ENCODE measurements at regions not wholly inside any gene's neighbourhood (a gene's known extent, or its start where the extent isn't known, plus 50 kb on each side); places are given as distances from the start of the nearest gene placed in this dataset.

- WGBS, 10 experiments, result 9 to 71% (median 38%) methylated on average over 3 to 11 of the region's 12 CpGs; no CpG with 5 or more reads in 2 of the 10 experiments
- Histone ChIP-seq H3K27ac (no peak overlapping the region), H3K4me1 (replicated peaks in 1 of 2) (peaks cover 8 to 9% of the 10 kb centered on the region in 2 donors), H3K4me3 (no peak overlapping the region)
- in situ Hi-C loops (cut with MboI; ENCODE audit: low pct_unique_long_range_greater_than_20kb in 2 of 9, low sequenced_read_pairs in 9 of 9, unreplicated experiment in 9 of 9), result no loop called here
- peak in 6 of 8 experiments; percentile 18 to 64 (median 52) for ATAC-seq (replicated peaks in 6 of 8)
Measured at GRCh38 chr2:106020821-106021661, 173.1 kb downstream of the UXS1 start.

GRCh38 chr2:106020032-106020431 is 174.1 kb downstream of the UXS1 start:
- 0 to 100% (median 92%) methylated on average over 1 to 4 of the region's 4 CpGs; no CpG with 5 or more reads in 3 of the 10 experiments for WGBS, 10 experiments
- H3K27ac ChIP-seq, result no peak overlapping the region
- in situ Hi-C loops (cut with MboI; ENCODE audit: low pct_unique_long_range_greater_than_20kb in 2 of 9, low sequenced_read_pairs in 9 of 9, unreplicated experiment in 9 of 9), result no loop called here
- H3K4me1 ChIP-seq (replicated peaks in 1 of 2), result peaks cover 8 to 9% of the 10 kb centered on the region in 2 donors
- H3K4me3 ChIP-seq, result no peak overlapping the region
- ATAC-seq (replicated peaks in 6 of 8), result peak in 1 of 8 experiments; percentile 26

DNA sequence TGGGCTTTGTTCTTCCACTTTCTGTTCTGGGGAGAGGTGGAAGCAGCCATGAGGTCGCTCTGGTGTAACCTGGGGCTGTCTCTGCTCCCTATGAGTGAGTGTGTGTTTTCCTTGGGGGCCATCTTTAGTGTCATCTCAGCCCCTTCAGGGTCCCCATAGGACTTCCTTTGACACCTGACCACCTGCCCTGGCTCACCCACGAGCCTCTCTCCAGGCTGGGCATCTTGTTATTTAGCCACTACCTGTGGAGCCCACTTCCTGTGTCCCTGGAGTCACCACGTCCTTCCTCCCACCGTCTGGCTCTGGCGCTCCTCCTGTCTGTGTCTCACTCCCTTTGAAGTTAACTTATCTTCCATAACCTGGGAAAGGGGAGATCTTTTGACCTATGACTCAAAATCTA is 176.0 kb downstream of the UXS1 start:
- Histone ChIP-seq H3K4me1 (replicated peaks in 1 of 2) (peaks cover 8 to 9% of the 10 kb centered on the region in 2 donors), H3K27ac (no peak overlapping the region), H3K4me3 (no peak overlapping the region)
- in situ Hi-C loops (cut with MboI; ENCODE audit: low pct_unique_long_range_greater_than_20kb in 2 of 9, low sequenced_read_pairs in 9 of 9, unreplicated experiment in 9 of 9), result no loop called here
- 43 to 78% (median 60%) methylated on average over 1 to 4 of the region's 5 CpGs; no CpG with 5 or more reads in 3 of the 10 experiments for WGBS, 10 experiments
- ATAC-seq (replicated peaks in 6 of 8), result no peak

DNA sequence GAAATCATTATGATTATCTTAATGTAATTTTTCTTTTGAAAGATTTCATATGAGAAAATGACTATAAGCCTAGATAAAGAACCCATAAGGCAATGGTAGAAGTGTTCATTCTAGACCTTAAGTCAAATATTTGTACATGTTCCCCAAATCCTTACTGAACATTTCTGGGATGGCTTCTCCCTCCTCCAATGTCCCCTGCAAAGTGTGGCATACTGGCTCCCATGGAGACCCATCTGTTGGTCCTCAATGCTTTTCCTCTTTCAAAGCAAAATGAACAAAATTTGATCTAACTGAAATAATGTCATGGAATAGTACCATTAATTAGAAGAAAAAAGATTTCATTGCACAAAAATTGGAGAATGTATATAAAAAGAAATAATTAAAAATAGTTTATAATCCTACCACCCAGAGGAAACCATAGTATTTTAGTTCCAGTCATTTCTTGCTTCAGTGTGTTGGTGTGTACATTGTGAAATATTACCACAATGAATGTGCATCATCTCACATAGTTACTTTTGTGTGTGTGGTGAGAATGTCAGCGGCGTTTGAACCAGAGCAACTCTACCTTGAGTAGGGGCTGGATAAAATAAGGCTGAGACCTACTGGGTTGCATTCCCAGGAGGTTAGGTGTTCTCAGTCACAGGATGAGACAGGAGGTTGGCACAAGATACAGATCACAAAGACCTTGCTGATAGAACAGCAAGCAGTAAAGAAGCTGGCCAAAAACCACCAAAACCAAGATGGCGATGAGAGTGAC is 181.3 kb downstream of the UXS1 start:
- 70 to 100% (median 91%) methylated on average over 1 to 3 of the region's 3 CpGs; no CpG with 5 or more reads in 3 of the 10 experiments for WGBS, 10 experiments
- no peak overlapping the region for H3K27ac ChIP-seq
- ATAC-seq (replicated peaks in 6 of 8), result no peak
- H3K4me3 ChIP-seq, result no peak overlapping the region
- in situ Hi-C loops (cut with MboI; ENCODE audit: low pct_unique_long_range_greater_than_20kb in 2 of 9, low sequenced_read_pairs in 9 of 9, unreplicated experiment in 9 of 9), result no loop called here
- H3K4me1 ChIP-seq (replicated peaks in 1 of 2), result no peaks in the 10 kb centered on the region

DNA sequence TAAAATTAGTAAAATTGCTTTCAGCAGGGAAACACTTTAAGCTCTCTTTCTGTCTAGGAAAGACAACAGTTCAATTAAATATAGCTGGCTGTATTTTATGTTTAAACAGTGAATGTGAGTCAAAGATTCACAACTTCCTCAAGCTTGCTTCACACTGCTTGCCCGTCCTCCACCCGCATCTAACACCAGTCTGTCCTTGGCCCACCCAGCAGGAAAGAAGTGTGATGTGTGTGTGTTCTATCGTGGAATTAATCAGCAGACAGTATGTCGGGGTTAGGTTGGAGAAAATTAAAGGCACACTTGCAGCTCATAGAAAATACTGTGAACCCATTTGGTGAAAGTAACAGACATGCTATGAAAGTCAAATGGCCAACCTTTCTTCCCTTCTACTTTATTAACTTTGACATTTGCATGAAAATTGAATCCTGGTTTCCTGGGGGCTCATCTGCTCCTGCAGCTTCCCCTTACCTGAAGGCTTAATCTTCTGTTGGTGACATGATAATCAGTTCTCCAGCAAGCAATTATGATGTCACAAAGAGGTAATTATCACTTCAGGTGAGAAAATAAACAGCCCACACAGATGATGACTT is 182.0 kb downstream of the UXS1 start:
- in situ Hi-C loops (cut with MboI; ENCODE audit: low pct_unique_long_range_greater_than_20kb in 2 of 9, low sequenced_read_pairs in 9 of 9, unreplicated experiment in 9 of 9), result no loop called here
- WGBS, 10 experiments, result 4 to 60% (median 43%) methylated on average over 1 to 4 of the region's 4 CpGs; no CpG with 5 or more reads in 2 of the 10 experiments
- no peak overlapping the region for H3K27ac ChIP-seq
- H3K4me3 ChIP-seq, result no peak overlapping the region
- ATAC-seq (replicated peaks in 6 of 8), result no peak
- H3K4me1 ChIP-seq (replicated peaks in 1 of 2), result no peaks in the 10 kb centered on the region

DNA sequence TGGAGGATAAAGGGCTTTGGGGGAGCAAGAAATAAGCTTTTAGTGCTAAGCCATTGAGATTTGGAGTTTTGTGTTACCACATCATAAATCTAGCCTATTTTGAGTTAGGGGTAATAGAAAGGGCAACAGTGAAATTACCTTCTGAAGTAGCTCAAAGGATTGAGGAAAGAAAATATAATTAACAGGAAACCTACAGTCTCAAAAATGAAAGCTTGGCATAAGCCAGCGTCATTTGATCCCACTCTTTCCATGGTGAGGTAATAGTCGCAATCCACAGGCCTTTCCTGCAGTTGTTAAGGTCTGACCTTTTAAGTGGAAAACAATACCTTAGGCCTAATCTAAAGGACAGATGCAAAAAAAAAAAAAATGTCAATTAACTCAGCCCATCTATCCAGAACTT is 182.7 kb downstream of the UXS1 start:
- 65 to 100% (median 91%) methylated on average over 2 of the region's 2 CpGs; no CpG with 5 or more reads in 2 of the 10 experiments for WGBS, 10 experiments
- H3K27ac ChIP-seq, result no peak overlapping the region
- H3K4me3 ChIP-seq, result no peak overlapping the region
- in situ Hi-C loops (cut with MboI; ENCODE audit: low pct_unique_long_range_greater_than_20kb in 2 of 9, low sequenced_read_pairs in 9 of 9, unreplicated experiment in 9 of 9), result no loop called here
- H3K4me1 ChIP-seq (replicated peaks in 1 of 2), result no peaks in the 10 kb centered on the region
- no peak for ATAC-seq (replicated peaks in 6 of 8)

- no peak for ATAC-seq (replicated peaks in 6 of 8)
- no peak overlapping the region for H3K4me3 ChIP-seq
Measured at GRCh38 chr2:106010818-106011355, 183.2 kb downstream of the UXS1 start.

GRCh38 chr2:106009096-106009495 is 185.0 kb downstream of the UXS1 start:
- H3K4me1 ChIP-seq (replicated peaks in 1 of 2), result no peaks in the 10 kb centered on the region
- no peak overlapping the region for H3K27ac ChIP-seq
- in situ Hi-C loops (cut with MboI; ENCODE audit: low pct_unique_long_range_greater_than_20kb in 2 of 9, low sequenced_read_pairs in 9 of 9, unreplicated experiment in 9 of 9), result no loop called here
- ATAC-seq (replicated peaks in 6 of 8), result no peak
- H3K4me3 ChIP-seq, result no peak overlapping the region
- 0 to 56% methylated on average over 1 of the region's 1 CpG; no CpG with 5 or more reads in 8 of the 10 experiments for WGBS, 10 experiments

More at GRCh38 chr2:106010818-106011355, 183.2 kb downstream of the UXS1 start:
- in situ Hi-C loops (cut with MboI; ENCODE audit: low pct_unique_long_range_greater_than_20kb in 2 of 9, low sequenced_read_pairs in 9 of 9, unreplicated experiment in 9 of 9), result no loop called here
- WGBS, 10 experiments, result 38 to 100% (median 89%) methylated on average over 1 to 4 of the region's 6 CpGs; no CpG with 5 or more reads in 1 of the 10 experiments
- no peak overlapping the region for H3K27ac ChIP-seq
- H3K4me1 ChIP-seq (replicated peaks in 1 of 2), result no peaks in the 10 kb centered on the region

DNA sequence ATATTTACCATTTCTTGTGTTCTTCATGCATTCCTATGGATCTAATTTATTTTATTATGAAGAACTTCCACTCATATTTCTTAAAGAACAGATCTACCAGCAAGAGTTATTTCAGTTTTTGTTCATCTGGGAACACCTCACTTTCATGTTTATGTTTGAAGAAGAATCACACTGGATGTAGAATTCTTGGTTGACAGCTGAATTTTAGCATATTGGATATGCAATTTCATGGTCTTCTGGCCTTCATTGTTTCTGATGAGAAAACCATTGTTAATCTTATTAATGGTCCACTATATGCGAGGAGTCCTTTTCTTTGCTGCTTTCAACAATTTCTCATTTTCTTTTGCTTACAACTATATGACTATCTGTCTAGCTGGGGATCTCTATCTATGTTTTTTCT is 189.2 kb downstream of the UXS1 start:
- WGBS, 10 experiments, result 40 to 100% (median 67%) methylated on average over 1 of the region's 1 CpG; no CpG with 5 or more reads in 1 of the 10 experiments
- no peak overlapping the region for H3K27ac ChIP-seq
- no peak for ATAC-seq (replicated peaks in 6 of 8)
- H3K4me3 ChIP-seq, result no peak overlapping the region
- in situ Hi-C loops (cut with MboI; ENCODE audit: low pct_unique_long_range_greater_than_20kb in 2 of 9, low sequenced_read_pairs in 9 of 9, unreplicated experiment in 9 of 9), result no loop called here
- H3K4me1 ChIP-seq (replicated peaks in 1 of 2), result no peaks in the 10 kb centered on the region

GRCh38 chr2:105999211-105999989 is 194.7 kb downstream of the UXS1 start:
- H3K4me3 ChIP-seq, result no peak overlapping the region
- H3K4me1 ChIP-seq (replicated peaks in 1 of 2), result no peaks in the 10 kb centered on the region
- no peak overlapping the region for H3K27ac ChIP-seq
- in situ Hi-C loops (cut with MboI; ENCODE audit: low pct_unique_long_range_greater_than_20kb in 2 of 9, low sequenced_read_pairs in 9 of 9, unreplicated experiment in 9 of 9), result no loop called here
- ATAC-seq (replicated peaks in 6 of 8), result no peak
- WGBS, 10 experiments, result 8 to 100% (median 80%) methylated on average over 1 to 6 of the region's 6 CpGs; no CpG with 5 or more reads in 1 of the 10 experiments

DNA sequence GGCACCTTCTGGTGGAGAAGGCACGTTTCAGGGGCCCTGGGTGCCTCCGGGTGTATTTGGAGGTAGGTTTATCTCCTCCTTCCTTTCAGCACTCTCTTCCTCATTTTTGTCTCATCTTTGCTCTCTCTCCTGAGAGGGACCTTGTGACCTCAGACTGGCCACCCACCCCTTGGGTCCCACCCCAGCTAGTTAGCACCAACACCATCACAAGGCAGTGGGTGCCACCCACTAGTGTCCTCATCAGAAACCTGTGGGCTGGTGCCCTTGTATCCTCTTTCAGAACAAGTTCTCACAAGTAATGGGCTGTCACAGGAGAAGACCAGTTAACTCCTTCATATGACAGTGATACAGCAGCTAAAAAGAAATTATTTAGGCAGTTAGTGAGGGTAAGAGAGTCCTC is 196.4 kb downstream of the UXS1 start:
- Histone ChIP-seq H3K4me1 (replicated peaks in 1 of 2) (no peaks in the 10 kb centered on the region), H3K27ac (no peak overlapping the region), H3K4me3 (no peak overlapping the region)
- in situ Hi-C loops (cut with MboI; ENCODE audit: low pct_unique_long_range_greater_than_20kb in 2 of 9, low sequenced_read_pairs in 9 of 9, unreplicated experiment in 9 of 9), result no loop called here
- ATAC-seq (replicated peaks in 6 of 8), result no peak
- WGBS, 10 experiments, result 33 to 100% (median 86%) methylated on average over 1 to 2 of the region's 2 CpGs; no CpG with 5 or more reads in 7 of the 10 experiments

GRCh38 chr2:105990624-105991023 is 203.5 kb downstream of the UXS1 start:
- 0 to 88% (median 65%) methylated on average over 1 to 6 of the region's 6 CpGs for WGBS, 10 experiments
- Histone ChIP-seq H3K4me3 (no peak overlapping the region), H3K27ac (no peak overlapping the region), H3K4me1 (replicated peaks in 1 of 2) (no peaks in the 10 kb centered on the region)
- ATAC-seq (replicated peaks in 6 of 8), result no peak
- in situ Hi-C loops (cut with MboI; ENCODE audit: low pct_unique_long_range_greater_than_20kb in 2 of 9, low sequenced_read_pairs in 9 of 9, unreplicated experiment in 9 of 9), result no loop called here

Data from motor neuron (in vitro differentiated cells).